ENCODE measurements at regions not wholly inside any gene's neighbourhood (a gene's known extent, or its start where the extent isn't known, plus 50 kb on each side); places are given as distances from the start of the nearest gene placed in this dataset.

- no peak for DNase-seq (ENCODE audit: low read depth)
Measured at GRCh38 chr7:28231176-28231575, 50.6 kb upstream of the JAZF1 start.

GRCh38 chr7:28236560-28236959 is 56.0 kb upstream of the JAZF1 start:
- DNase-seq (ENCODE audit: low read depth), result no peak

DNA sequence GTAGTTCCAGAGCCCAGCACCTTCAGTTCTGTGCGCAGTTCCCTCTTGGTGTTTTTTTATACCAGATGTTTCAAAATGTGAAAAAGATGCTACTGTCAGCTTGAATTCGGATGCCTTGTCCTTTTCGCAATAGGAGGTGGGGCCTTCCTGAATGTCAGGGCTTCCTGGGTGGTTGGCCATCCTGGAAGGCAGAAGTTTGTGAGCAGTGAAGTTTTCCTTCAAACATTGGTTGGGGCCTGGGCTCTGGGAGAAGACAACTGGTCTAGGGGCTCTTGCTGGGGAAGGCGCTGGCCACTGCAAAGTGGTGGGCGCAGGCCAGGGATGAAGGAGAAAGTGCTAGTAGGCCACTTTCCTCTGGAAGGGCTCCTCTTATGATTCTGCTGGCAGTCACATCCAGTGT is 56.8 kb upstream of the JAZF1 start:
- no peak for DNase-seq (ENCODE audit: low read depth)

- DNase-seq (ENCODE audit: low read depth), result no peak
Measured at GRCh38 chr7:28239823-28240204, 59.2 kb upstream of the JAZF1 start.

DNA sequence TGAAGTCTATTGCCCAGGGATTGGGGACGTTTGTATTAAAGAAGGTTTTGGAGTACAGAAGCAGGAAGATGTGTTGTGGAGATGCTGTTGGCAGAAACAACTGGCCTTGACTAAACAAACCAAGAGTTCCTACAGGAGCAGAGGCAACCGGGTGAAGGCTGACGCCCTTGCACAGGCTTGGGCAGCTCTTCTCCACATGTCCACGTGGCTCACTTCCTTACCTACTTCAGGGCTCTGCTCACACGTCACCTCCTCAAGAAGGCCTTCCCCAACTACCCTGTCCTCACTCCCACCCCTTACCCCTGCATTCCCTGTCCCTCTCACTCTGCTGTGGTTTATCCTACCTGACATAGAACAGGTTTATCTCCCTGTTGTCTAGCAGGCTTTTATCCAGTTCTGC is 59.9 kb upstream of the JAZF1 start:
- DNase-seq (ENCODE audit: low read depth), result no peak

- no peak for DNase-seq (ENCODE audit: low read depth)
Measured at GRCh38 chr7:28243861-28244260, 63.3 kb upstream of the JAZF1 start.

- no peak for DNase-seq (ENCODE audit: low read depth)
Measured at GRCh38 chr7:28245123-28245878, 64.7 kb upstream of the JAZF1 start.

DNA sequence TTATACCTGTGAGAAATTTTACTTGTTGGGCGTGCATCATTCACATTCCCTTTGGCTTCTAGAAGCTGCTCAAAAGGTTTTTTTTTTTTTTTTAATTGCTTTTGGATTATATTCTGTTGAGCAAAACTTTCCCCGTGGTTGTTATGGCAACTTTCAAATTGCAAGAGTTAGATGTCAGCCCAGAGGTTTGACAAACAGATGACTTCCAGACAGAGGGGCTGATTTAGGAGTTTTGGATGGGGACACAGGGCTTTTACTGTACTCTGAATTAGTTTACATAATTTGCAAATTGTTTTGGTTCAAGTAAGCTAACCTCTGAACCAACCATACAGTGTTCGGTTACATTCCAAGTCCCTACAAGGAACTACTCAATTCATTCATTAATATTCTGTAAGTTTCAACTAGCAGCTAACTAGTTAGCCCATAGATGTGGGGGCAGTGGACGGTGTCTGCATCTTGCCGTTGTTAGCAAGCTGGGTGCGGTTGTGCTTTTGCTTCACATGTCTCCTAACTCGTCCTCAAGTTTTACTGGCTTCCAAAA is 66.4 kb upstream of the JAZF1 start:
- no peak for DNase-seq (ENCODE audit: low read depth)

- no peak for DNase-seq (ENCODE audit: low read depth)
Measured at GRCh38 chr7:28258240-28258639, 77.6 kb upstream of the JAZF1 start.

DNA sequence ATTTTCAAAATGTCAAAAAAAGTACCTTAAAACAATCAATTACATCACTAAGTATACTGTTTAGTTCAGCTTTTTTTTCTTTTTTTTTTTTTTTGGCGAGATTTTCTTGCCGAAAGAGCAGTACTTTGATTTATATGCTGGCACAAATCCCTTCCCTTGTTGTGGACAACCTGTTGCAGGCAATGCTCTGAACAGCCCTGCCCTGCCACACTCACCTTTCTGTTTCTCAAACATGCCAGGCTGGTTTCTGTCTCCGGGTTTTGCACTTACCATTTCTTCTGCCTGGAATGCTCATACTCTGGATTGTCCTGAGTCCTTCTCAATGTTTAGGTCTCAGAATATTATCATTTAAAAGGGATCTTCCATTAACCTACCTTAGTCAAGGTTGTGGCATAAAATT is 80.4 kb upstream of the JAZF1 start:
- DNase-seq (ENCODE audit: low read depth), result no peak

DNA sequence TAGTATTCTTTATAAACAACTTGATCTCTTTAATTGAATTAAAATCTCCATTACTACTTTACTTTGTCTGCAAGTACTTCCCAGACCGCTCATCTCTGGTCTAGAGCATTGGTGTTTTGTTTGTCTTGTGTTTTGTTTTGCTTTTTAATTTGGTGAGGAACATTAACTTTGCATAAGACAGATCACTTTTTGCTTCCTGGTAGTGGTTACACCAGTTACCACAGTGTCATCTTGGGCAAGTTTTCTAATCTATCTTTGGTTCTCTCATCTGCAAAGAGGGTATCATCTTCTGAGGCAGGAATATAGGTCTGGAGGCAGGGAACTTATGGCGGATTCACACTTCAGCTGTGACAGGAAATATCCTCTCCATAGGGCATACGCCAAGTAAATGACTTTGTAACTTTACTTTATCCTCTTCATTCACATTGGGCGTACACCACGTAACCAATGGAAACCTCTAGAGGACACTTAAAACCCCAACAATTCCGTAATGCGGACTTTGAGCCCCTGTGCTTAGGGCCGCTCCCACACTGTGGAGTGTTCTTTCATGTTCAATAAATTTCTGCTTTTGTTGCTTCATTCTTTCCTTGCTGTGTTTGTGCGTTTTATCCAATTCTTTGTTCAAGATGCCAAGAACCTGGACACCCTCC is 83.2 kb upstream of the JAZF1 start:
- DNase-seq (ENCODE audit: low read depth), result no peak

- DNase-seq (ENCODE audit: low read depth), result no peak
Measured at GRCh38 chr7:28266402-28266801, 85.8 kb upstream of the JAZF1 start.

GRCh38 chr7:28267012-28267411 is 86.4 kb upstream of the JAZF1 start:
- DNase-seq (ENCODE audit: low read depth), result no peak

GRCh38 chr7:28269700-28270361 is 89.2 kb upstream of the JAZF1 start:
- no peak for DNase-seq (ENCODE audit: low read depth)

DNA sequence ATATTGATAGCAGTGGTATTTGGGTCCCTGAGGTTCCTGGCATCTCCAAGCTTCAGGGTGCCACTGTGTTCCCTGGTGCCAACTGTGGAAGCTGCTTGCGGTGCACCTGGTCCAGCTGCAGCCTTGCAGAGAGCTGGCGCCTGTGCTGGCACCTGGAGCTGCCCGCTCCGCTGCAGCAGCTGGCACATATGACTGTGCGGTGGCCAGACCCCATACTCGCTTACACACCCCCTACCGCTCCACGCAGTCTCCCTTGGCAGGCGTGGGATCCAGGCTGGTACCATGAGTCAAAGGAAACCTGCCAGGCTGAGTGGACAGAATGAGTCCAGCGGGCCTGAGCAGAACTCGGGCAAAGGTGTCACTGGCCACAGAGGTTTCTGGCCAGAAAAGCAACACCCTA is 89.9 kb upstream of the JAZF1 start:
- DNase-seq (ENCODE audit: low read depth), result no peak

DNA sequence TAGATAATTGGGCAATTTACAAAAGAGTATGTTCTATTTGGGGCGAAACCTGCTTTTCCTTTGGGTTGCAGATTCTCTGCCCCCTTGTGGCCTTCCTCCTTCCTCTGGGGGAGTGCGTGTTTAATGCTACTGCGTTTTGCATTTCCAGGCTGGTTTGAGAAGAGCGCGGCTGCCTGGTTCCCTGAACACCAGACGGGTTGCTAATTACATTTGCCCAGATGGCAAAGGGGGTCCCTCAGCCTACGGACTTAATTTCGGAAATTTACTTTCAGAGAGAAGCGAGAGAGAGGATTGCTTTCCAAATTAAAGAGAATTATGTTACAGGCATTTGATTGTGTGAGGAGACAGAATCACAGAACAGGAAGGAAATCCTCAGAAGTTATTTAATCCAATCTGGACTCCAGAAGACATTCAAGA is 91.9 kb upstream of the JAZF1 start:
- DNase-seq (ENCODE audit: low read depth), result peak; percentile 2

DNA sequence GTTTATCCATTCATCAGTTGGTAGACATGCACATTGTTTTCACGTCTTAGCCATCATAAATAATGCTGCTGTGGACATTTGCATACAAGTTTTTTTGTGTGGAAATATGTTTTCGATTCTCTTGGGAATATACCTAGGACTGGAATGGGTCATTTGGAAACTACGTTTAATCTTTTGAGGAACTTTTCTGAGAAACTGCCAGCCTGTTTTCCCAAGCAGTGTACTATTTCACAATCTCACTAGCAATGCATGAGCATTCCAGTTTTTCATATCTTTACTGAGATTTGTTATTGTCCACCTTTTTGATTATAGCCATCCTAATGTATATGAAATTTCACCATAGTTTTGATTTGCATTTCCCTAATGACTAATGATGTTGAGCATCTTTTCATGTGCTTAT is 95.7 kb upstream of the JAZF1 start:
- no peak for DNase-seq (ENCODE audit: low read depth)

GRCh38 chr7:28277364-28277763 is 96.8 kb upstream of the JAZF1 start:
- DNase-seq (ENCODE audit: low read depth), result no peak

GRCh38 chr7:28277958-28278357 is 97.4 kb upstream of the JAZF1 start:
- no peak for DNase-seq (ENCODE audit: low read depth)

DNA sequence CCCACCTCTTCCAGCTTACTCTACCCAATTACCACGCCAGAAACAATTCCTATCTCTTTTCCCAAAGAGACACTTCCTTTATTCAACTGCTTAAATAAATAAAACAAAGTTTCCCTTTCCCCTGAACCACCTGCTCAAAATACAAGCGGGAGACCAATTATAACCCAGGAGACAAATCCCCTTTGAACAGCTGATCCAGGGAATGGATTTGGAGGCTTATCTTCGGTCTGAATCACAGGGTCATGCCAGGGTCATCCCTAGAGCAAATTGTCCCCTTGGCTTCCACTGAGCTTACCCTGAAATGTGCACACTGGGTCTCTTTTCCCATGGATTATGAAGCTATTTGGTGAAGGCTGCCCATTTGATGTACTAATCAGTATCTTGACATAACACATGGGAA is 99.9 kb upstream of the JAZF1 start:
- DNase-seq (ENCODE audit: low read depth), result no peak

GRCh38 chr7:28290496-28290895 is 109.9 kb upstream of the JAZF1 start:
- DNase-seq (ENCODE audit: low read depth), result no peak

GRCh38 chr7:28291559-28291958 is 111.0 kb upstream of the JAZF1 start:
- DNase-seq (ENCODE audit: low read depth), result no peak

- no peak for DNase-seq (ENCODE audit: low read depth)
Measured at GRCh38 chr7:28292834-28293526, 112.4 kb upstream of the JAZF1 start.

All from stimulated activated CD8-positive, alpha-beta memory T cell treated with anti-CD3 and anti-CD28 coated beads, Interleukin-15, amount 100 ng/mL, for 24 hours (primary cell).